LNCaP clone FGC (cell line): ENCODE measurements at regions not wholly inside any gene's neighbourhood (a gene's known extent, or its start where the extent isn't known, plus 50 kb on each side); places are given as distances from the start of the nearest gene placed in this dataset.

Experiments
- DNase-seq: peaks from one replicate; pipeline ENCODE4 v3.0.0-alpha.2; 2011; ENCODE audit warnings: low read depth
- H3K4me3 ChIP-seq: 2 replicates; pipeline ENCODE4 v1.5.1; 2011; ENCODE audit warnings: mild to moderate bottlenecking, low read depth, low read length, control low read depth
- CTCF ChIP-seq: IDR thresholded peaks from 2 replicates; pipeline ENCODE4 v1.5.1; 2012; ENCODE audit warnings: mild to moderate bottlenecking; ENCODE audit not compliant: control insufficient read depth, insufficient read depth; ENCODE audit errors: extremely low read depth

- no peak for TF ChIP-seq CTCF
- no peak overlapping the region for H3K4me3 ChIP-seq
- no peak for DNase-seq
Measured at GRCh38 chr5:56532466-56532865, 282.9 kb upstream of the MAP3K1 start.

- no peak for DNase-seq
- no peak overlapping the region for H3K4me3 ChIP-seq
- no peak for TF ChIP-seq CTCF
Measured at GRCh38 chr5:56530626-56531138, 284.7 kb upstream of the MAP3K1 start.

- TF ChIP-seq CTCF = no peak
- no peak for DNase-seq
- H3K4me3 ChIP-seq = no peak overlapping the region
Measured at GRCh38 chr5:56529666-56530430, 285.5 kb upstream of the MAP3K1 start.

GRCh38 chr5:56527174-56527573 is 288.2 kb upstream of the MAP3K1 start:
- no peak overlapping the region for H3K4me3 ChIP-seq
- no peak for TF ChIP-seq CTCF
- no peak for DNase-seq

GRCh38 chr5:56525113-56525512 is 290.2 kb upstream of the MAP3K1 start:
- no peak overlapping the region for H3K4me3 ChIP-seq
- no peak for DNase-seq
- no peak for TF ChIP-seq CTCF

- DNase-seq = no peak
- H3K4me3 ChIP-seq = no peak overlapping the region
- no peak for TF ChIP-seq CTCF
Measured at GRCh38 chr5:56523790-56524575, 290.9 kb upstream of the ANKRD55 start.
